Peyer's patch (tissue), 4 donors: ENCODE measurements at regions not wholly inside any gene's neighbourhood (a gene's known extent, or its start where the extent isn't known, plus 50 kb on each side); places are given as distances from the start of the nearest gene placed in this dataset.

Experiments used
- POLR2A ChIP-seq, 2 donors: fragments of 450-650 bp; IDR thresholded peaks; one replicate each; pipeline ENCODE4 v1.5.1; 2017; ENCODE audit warnings: antibody characterized with exemption in 2 of 2, mild to moderate bottlenecking in 2 of 2, moderate library complexity in 2 of 2
- TF ChIP-seq, protein P1 (sequence below), 6 experiments: fragments of 450-650 bp in 4 of 6; fragments of 200-600 bp in 2 of 6; sonication (generic) in 1 of 6; IDR thresholded peaks; one replicate each; pipeline ENCODE4 v1.5.1; 2017 to 2019; ENCODE audit warnings: antibody characterized with exemption in 6 of 6, mild to moderate bottlenecking in 3 of 6, moderate library complexity in 1 of 6

GRCh38 chr7:52506325-52506724, 529.1 kb upstream of the POM121L12 start:
- TF ChIP-seq, protein P1, sequence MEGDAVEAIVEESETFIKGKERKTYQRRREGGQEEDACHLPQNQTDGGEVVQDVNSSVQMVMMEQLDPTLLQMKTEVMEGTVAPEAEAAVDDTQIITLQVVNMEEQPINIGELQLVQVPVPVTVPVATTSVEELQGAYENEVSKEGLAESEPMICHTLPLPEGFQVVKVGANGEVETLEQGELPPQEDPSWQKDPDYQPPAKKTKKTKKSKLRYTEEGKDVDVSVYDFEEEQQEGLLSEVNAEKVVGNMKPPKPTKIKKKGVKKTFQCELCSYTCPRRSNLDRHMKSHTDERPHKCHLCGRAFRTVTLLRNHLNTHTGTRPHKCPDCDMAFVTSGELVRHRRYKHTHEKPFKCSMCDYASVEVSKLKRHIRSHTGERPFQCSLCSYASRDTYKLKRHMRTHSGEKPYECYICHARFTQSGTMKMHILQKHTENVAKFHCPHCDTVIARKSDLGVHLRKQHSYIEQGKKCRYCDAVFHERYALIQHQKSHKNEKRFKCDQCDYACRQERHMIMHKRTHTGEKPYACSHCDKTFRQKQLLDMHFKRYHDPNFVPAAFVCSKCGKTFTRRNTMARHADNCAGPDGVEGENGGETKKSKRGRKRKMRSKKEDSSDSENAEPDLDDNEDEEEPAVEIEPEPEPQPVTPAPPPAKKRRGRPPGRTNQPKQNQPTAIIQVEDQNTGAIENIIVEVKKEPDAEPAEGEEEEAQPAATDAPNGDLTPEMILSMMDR (IDR thresholded peaks at IDR 0.05): no peak
- TF ChIP-seq POLR2A (IDR thresholded peaks at IDR 0.05): no peak
